HG03060 (cell line): ENCODE measurements at regions not wholly inside any gene's neighbourhood (a gene's known extent, or its start where the extent isn't known, plus 50 kb on each side); places are given as distances from the start of the nearest gene placed in this dataset.

Experiments used
- ATAC-seq: cut with Tn5 transposase; IDR thresholded peaks from one replicate; pipeline ENCODE4 v1.9.1; 2021; ENCODE audit warnings: low read depth, moderate number of reproducible peaks; ENCODE audit not compliant: unreplicated experiment

- ATAC-seq = no peak
These were observed 157.4 kb upstream of the KCTD1 start for GRCh38 chr18:26705757-26706156.

- no peak for ATAC-seq
These were observed 155.0 kb upstream of the KCTD1 start for GRCh38 chr18:26703170-26703930.

GRCh38 chr18:26702086-26702485 lies 153.7 kb upstream of the KCTD1 start:
- ATAC-seq = no peak

GRCh38 chr18:26700728-26701127 lies 152.4 kb upstream of the KCTD1 start:
- ATAC-seq = no peak

GRCh38 chr18:26700201-26700600 lies 151.8 kb upstream of the KCTD1 start:
- no peak for ATAC-seq

- ATAC-seq = no peak
These were observed 149.0 kb upstream of the KCTD1 start for GRCh38 chr18:26697186-26697884.

GRCh38 chr18:26696786-26697185 lies 148.4 kb upstream of the KCTD1 start:
- no peak for ATAC-seq

- no peak for ATAC-seq
These were observed 148.0 kb upstream of the KCTD1 start for GRCh38 chr18:26696308-26696707.

GRCh38 chr18:26689226-26689879 lies 141.0 kb upstream of the KCTD1 start:
- no peak for ATAC-seq

- ATAC-seq = no peak
These were observed 138.2 kb upstream of the KCTD1 start for GRCh38 chr18:26686532-26686931.

GRCh38 chr18:26685438-26686157 lies 137.2 kb upstream of the KCTD1 start:
- ATAC-seq = no peak

GRCh38 chr18:26677957-26678356 lies 129.6 kb upstream of the KCTD1 start:
- ATAC-seq = no peak

- no peak for ATAC-seq
These were observed 118.7 kb upstream of the KCTD1 start for GRCh38 chr18:26667046-26667445.

GRCh38 chr18:26662996-26663395 lies 114.6 kb upstream of the KCTD1 start:
- no peak for ATAC-seq

- ATAC-seq = no peak
These were observed 109.6 kb upstream of the KCTD1 start for GRCh38 chr18:26657631-26658581.

GRCh38 chr18:26656944-26657536 lies 108.7 kb upstream of the KCTD1 start:
- ATAC-seq = no peak

- ATAC-seq = no peak
These were observed 108.1 kb upstream of the KCTD1 start for GRCh38 chr18:26656431-26656943.

- no peak for ATAC-seq
These were observed 107.4 kb upstream of the KCTD1 start for GRCh38 chr18:26655525-26656430.
